OCI-LY3 (cell line): ENCODE measurements at regions not wholly inside any gene's neighbourhood (a gene's known extent, or its start where the extent isn't known, plus 50 kb on each side); places are given as distances from the start of the nearest gene placed in this dataset.

Experiments
- CTCF ChIP-seq: fragments of 200-600, 300-600 bp; sonication (generic); IDR thresholded peaks from 2 replicates; pipeline ENCODE4 v1.5.1; 2014; ENCODE audit warnings: antibody characterized with exemption, low read length, low read depth
- EZH2phosphoT487 ChIP-seq: fragments of 200-600 bp; shearing (Covaris generic); IDR thresholded peaks from 2 replicates; pipeline ENCODE4 v1.6.1; 2018; ENCODE audit warnings: antibody characterized with exemption, mixed run types, low read depth

DNA sequence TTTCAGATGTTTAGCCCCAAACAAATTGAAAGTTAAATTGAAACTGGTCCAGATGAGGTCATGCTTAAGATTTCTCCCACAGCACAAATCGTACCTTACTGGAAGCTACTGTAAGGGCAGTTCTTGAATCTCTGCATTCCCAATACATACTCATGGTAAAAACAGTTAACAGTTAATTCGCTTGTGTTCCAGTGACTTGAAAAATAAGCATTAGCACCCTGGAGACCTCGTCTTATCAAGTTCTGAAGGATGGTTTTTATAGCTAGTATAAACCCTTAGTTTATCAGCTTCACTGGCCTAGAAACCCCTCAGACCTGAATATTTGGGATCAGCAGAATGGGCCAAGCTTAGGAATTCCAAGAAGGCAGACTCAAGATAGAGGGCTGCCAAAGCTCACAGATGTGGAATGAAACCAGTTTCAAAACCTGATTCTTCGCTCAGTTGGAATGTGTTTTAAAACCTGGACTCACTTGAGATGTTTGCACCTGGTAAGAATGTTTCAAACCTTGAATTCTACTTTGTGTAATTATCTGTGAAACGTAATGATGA, 103.6 kb downstream of the C9orf152 start:
- TF ChIP-seq CTCF = no peak
- TF ChIP-seq EZH2phosphoT487 = no peak
